ENCODE measurements at regions not wholly inside any gene's neighbourhood (a gene's known extent, or its start where the extent isn't known, plus 50 kb on each side); places are given as distances from the start of the nearest gene placed in this dataset.

DNA sequence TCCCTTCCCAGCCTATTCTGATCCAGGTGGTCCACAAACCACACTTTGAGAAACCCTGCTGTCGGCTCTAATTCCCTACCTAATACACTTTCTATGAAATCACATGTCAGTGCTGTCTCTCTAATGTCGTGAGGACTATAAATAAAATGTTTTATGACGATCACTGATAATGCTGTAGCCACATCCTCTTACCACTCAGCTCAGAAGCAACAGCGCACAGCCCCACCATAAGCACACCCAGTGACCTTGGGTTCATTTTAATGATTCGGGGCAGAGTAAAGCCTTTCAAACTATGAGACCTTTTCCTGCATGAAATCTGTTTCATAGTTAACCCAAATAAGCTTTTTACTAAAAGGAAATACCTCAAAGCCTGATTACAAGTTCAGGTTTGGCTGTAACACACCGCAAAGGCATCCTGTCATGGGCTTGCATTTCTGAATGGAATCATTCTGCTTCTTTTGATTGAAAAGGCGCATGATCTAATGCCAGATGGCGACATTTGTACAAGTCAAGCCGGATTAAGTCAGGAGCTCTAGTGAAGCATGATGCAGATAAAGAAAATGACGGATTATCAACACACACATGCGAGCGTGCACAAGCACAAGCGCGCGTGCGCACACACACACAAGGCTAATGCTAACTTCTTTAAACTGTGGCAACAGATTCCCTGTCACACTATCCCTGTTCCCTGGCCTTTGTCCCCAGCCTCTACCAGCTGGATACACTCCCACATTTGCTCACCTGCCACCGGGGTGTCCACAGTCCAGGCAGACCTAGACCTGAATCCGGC, 180.5 kb upstream of the PDE1C start:
- TF ChIP-seq POLR2A (IDR thresholded peaks at IDR 0.05) (no peak), CTCF (IDR thresholded peaks at IDR 0.05) (no peak)

All from lower leg skin (tissue), 3 donors.